Testis (tissue), 2 donors: ENCODE measurements at regions not wholly inside any gene's neighbourhood (a gene's known extent, or its start where the extent isn't known, plus 50 kb on each side); places are given as distances from the start of the nearest gene placed in this dataset.

ENCODE experiments used
- DNase-seq: peaks from one replicate; pipeline ENCODE4 v3.0.0-alpha.2; 2019
- H3K27ac ChIP-seq, 2 donors: fragments of 200-600 bp; sonication (generic); one replicate each; pipeline ENCODE4 v1.5.1; 2019
- H3K27me3 ChIP-seq: fragments of 200-600 bp; sonication (generic); one replicate; pipeline ENCODE4 v1.5.1; 2019
- H3K36me3 ChIP-seq: fragments of 200-600 bp; sonication (generic); one replicate; pipeline ENCODE4 v1.5.1; 2017; ENCODE audit warnings: low read depth; ENCODE audit errors: missing control alignments
- H3K4me1 ChIP-seq: fragments of 200-600 bp; sonication (generic); one replicate; pipeline ENCODE4 v1.5.1; 2019
- H3K4me3 ChIP-seq, 2 donors: fragments of 200-600 bp; sonication (generic); one replicate each; pipeline ENCODE4 v1.5.1; 2017 to 2019
- H3K9me3 ChIP-seq: fragments of 200-600 bp; sonication (generic); one replicate; pipeline ENCODE4 v1.5.1; 2017
- POLR2A ChIP-seq: fragments of 450-650 bp; IDR thresholded peaks from one replicate; pipeline ENCODE4 v1.6.1; 2017; ENCODE audit warnings: antibody characterized with exemption, mild to moderate bottlenecking, moderate library complexity
- WGBS, 2 donors: methylation state at CpG; one replicate each; pipeline ENCODE4 v1.1.5; 2018; 5-methylcytosine and 5-hydroxymethylcytosine counted together
- intact Hi-C: fragments of 100-400 bp; cut with DNase I; formaldehyde crosslinking; loops from one replicate; pipeline ENCODE4 v1.15.1; 2023; ENCODE audit warnings: low total_unique reads
- TF ChIP-seq, protein P1 (sequence below), 3 experiments: fragments of 450-650 bp in 2 of 3; fragments of 200-600 bp in 1 of 3; sonication (generic) in 1 of 3; IDR thresholded peaks; one replicate each; pipeline ENCODE4 v1.5.1; 2016 to 2019; ENCODE audit warnings: antibody characterized with exemption in 3 of 3, mild to moderate bottlenecking in 2 of 3, moderate library complexity in 1 of 3

DNA sequence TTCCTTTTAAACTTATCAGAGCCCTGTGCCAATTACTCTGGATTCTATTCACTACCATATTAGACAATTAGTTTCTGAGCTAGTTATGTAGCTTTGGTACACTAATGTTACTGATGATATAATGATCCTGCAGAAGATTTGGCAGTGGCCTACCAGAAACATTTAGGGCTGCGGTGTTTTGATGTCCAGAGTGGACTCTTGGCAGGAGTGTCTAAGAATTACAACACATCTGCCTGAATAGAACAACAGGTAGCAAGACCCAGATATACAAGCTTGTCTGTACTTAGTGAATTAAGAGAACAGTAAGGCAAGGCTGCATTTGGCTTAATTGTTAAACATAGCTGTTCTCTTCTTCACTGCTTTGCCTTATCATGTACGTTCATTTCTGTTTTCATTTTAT lies 691.6 kb upstream of the FBXO33 start:
- Histone ChIP-seq H3K9me3 (no peaks in the 10 kb centered on the region), H3K27ac (no peak overlapping the region), H3K4me1 (no peaks in the 10 kb centered on the region), H3K27me3 (no peaks in the 10 kb centered on the region), H3K4me3 (no peak overlapping the region), H3K36me3 (no peaks in the 10 kb centered on the region)
- 49 to 54% methylated on average over 2 of the region's 2 CpGs for WGBS, 2 donors
- DNase-seq, result no peak
- no peak for TF ChIP-seq POLR2A
- TF ChIP-seq, protein P1, sequence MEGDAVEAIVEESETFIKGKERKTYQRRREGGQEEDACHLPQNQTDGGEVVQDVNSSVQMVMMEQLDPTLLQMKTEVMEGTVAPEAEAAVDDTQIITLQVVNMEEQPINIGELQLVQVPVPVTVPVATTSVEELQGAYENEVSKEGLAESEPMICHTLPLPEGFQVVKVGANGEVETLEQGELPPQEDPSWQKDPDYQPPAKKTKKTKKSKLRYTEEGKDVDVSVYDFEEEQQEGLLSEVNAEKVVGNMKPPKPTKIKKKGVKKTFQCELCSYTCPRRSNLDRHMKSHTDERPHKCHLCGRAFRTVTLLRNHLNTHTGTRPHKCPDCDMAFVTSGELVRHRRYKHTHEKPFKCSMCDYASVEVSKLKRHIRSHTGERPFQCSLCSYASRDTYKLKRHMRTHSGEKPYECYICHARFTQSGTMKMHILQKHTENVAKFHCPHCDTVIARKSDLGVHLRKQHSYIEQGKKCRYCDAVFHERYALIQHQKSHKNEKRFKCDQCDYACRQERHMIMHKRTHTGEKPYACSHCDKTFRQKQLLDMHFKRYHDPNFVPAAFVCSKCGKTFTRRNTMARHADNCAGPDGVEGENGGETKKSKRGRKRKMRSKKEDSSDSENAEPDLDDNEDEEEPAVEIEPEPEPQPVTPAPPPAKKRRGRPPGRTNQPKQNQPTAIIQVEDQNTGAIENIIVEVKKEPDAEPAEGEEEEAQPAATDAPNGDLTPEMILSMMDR (IDR thresholded peaks at IDR 0.05), result no peak
- intact Hi-C loops, result no loop called here

DNA sequence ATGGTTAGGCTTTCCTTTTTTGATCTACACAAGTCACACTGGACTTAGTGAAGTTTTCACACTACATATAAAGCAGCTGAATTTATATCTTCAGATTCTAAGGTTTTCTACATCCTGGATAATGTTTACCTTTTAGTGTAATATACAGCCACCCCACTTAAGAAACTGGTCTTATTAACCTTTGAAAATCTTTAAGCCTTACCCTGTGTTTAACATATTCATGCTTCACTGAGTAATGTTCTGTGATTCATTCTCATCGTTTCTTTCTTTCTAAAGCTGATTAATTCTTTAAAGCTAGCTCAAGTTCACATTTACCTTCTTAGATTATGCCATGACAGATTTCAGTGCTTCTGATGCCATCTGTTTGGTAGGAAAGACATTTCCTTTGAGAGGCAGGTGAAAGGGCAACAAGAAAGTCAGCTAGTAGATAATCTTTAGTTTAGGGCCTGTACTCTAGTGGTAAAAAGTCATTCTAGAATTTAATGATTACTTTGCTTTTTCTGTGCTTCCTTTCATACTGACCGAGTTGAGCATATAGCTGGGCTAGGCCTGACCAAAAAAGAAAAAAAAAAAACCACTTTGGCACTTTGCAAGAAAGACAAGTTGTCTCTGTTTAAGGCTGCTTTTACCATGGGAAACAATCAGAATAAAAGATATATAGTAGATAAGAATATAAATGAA lies 690.9 kb upstream of the FBXO33 start:
- no peak for DNase-seq
- 45 to 66% methylated on average over 2 of the region's 2 CpGs for WGBS, 2 donors
- Histone ChIP-seq H3K9me3 (no peaks in the 10 kb centered on the region), H3K27me3 (no peaks in the 10 kb centered on the region), H3K36me3 (no peaks in the 10 kb centered on the region), H3K4me1 (no peaks in the 10 kb centered on the region), H3K27ac (no peak overlapping the region), H3K4me3 (no peak overlapping the region)
- intact Hi-C loops, result no loop called here
- TF ChIP-seq, protein P1 (IDR thresholded peaks at IDR 0.05), result no peak
- no peak for TF ChIP-seq POLR2A

DNA sequence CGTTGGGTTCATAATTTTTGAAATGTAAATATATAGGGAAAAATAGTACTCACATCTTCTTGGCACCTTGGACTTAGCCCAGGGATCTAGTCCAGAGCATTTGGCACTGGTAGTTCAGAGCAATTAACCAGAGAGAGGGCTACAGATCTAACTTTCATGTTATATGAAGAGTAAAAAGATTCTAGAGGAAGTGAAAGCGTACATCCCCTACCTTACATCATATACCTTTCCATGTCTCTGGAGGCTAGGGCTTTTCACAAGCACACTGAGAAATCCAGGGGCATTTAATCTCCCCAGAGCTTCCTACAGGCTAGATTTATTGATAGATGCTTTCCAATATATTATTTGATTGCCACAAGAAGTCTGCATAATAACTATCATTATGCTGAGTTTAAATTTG lies 687.5 kb upstream of the FBXO33 start:
- H3K4me3 ChIP-seq, result no peak overlapping the region
- no peaks in the 10 kb centered on the region for H3K9me3 ChIP-seq
- TF ChIP-seq, protein P1 (IDR thresholded peaks at IDR 0.05), result no peak
- TF ChIP-seq POLR2A, result no peak
- WGBS, 2 donors, result 45 to 54% methylated on average over 2 of the region's 2 CpGs
- no peak overlapping the region for H3K27ac ChIP-seq
- no peaks in the 10 kb centered on the region for H3K4me1 ChIP-seq
- no peaks in the 10 kb centered on the region for H3K36me3 ChIP-seq
- no peak for DNase-seq
- H3K27me3 ChIP-seq, result no peaks in the 10 kb centered on the region
- intact Hi-C loops, result no loop called here

DNA sequence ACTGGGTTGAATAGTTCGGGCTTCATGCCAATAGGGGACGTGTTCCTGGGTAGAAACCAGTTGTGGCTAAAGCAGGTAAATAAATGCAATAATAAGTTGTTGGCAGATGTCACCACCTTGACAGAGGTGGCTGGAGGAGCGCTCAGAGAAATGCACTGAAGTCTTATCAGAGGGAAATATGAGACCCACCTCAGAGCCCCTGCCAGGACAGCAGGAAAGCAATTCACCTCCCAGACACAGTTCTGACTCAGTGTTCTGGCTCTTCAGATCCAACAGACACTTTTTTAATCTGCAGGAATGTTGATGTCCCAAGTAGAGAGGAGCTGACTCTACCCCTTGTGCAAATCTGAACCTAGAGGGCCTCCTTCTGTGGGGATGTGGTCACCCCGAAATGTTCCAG lies 687.1 kb upstream of the FBXO33 start:
- TF ChIP-seq, protein P1 (IDR thresholded peaks at IDR 0.05), result no peak
- no peak for TF ChIP-seq POLR2A
- WGBS, 2 donors, result 61 to 80% methylated on average over 4 of the region's 4 CpGs
- intact Hi-C loops, result no loop called here

DNA sequence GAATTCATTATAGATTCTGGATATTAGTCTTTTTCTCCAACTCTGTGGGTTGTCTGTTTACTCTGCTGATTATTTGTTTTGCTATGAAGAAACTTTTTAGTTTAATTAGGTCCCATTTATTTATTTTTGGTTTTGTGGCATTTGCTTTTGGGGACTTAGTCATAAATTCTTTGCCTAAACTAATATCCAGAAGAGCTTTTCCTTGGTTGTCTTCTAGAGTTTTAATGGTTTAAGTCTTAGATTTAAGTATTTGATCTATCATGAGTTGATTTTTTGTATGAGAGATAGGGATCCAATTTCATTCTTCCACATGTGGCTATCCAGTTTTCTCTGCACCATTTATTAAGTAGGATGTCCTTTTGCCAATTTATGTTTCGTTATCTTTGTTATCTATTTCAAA lies 683.4 kb upstream of the FBXO33 start:
- DNase-seq, result no peak
- no peaks in the 10 kb centered on the region for H3K27me3 ChIP-seq
- no peaks in the 10 kb centered on the region for H3K4me1 ChIP-seq
- no peaks in the 10 kb centered on the region for H3K36me3 ChIP-seq
- no peak overlapping the region for H3K4me3 ChIP-seq
- 96 to 100% methylated on average over 1 of the region's 1 CpG for WGBS, 2 donors
- H3K27ac ChIP-seq, result no peak overlapping the region
- no peak for TF ChIP-seq POLR2A
- TF ChIP-seq, protein P1 (IDR thresholded peaks at IDR 0.05), result no peak
- no peaks in the 10 kb centered on the region for H3K9me3 ChIP-seq
- intact Hi-C loops, result no loop called here

More for the DNA sequence above, 687.1 kb upstream of the FBXO33 start:
- no peaks in the 10 kb centered on the region for H3K4me1 ChIP-seq
- no peaks in the 10 kb centered on the region for H3K9me3 ChIP-seq
- no peaks in the 10 kb centered on the region for H3K27me3 ChIP-seq
- DNase-seq, result no peak
- no peak overlapping the region for H3K27ac ChIP-seq
- H3K36me3 ChIP-seq, result no peaks in the 10 kb centered on the region
- no peak overlapping the region for H3K4me3 ChIP-seq
